ENCODE measurements at regions not wholly inside any gene's neighbourhood (a gene's known extent, or its start where the extent isn't known, plus 50 kb on each side); places are given as distances from the start of the nearest gene placed in this dataset.
A peak's percentile ranks its signal among the peaks of the same experiment; 100 is the strongest.

GRCh38 chr7:51451751-51452476 lies 135.3 kb upstream of the COBL start (continued):
- 0 out of 2 replicates have a peak, but pooled peaks have one; percentile 64 for TF ChIP-seq TCF12 (IDR thresholded peaks at IDR 0.05; ENCODE audit: low read depth, low read length)
- 0 out of 2 replicates have a peak, but pooled peaks have one; percentile 36 for TF ChIP-seq TEAD4 (IDR thresholded peaks at IDR 0.05; ENCODE audit: low read depth, low read length)

Data from H1 (cell line).